Activated T-cell treated with anti-CD3 and anti-CD28 coated beads, Interleukin-2, amount 50 U/mL, for 72 hours (primary cell): ENCODE measurements at regions not wholly inside any gene's neighbourhood (a gene's known extent, or its start where the extent isn't known, plus 50 kb on each side); places are given as distances from the start of the nearest gene placed in this dataset.

Experiments used
- ATAC-seq, 2 donors: fragments of 150-1000 bp; cut with Tn5 transposase; replicated peaks in 1 of 2; 2 replicates each; pipeline ENCODE4 v1.10.0; 2021; ENCODE audit warnings: moderate library complexity in 2 of 2, mild to moderate bottlenecking in 1 of 2
- DNase-seq, 2 donors: peaks; one replicate each; pipeline ENCODE4 v3.0.0; 2021 to 2022; ENCODE audit warnings: mixed read lengths in 1 of 2
- H3K27ac Mint-ChIP-seq: one replicate; pipeline ENCODE4 v1.8.0; 2022; ENCODE audit warnings: mild to moderate bottlenecking, moderate library complexity, mixed read lengths
- H3K27me3 Mint-ChIP-seq: one replicate; pipeline ENCODE4 v1.8.0; 2022; ENCODE audit warnings: low read depth, mixed read lengths
- H3K36me3 Mint-ChIP-seq, 2 donors: one replicate each; pipeline ENCODE4 v1.8.0; 2022; ENCODE audit warnings: mixed read lengths in 2 of 2, mild to moderate bottlenecking in 1 of 2; ENCODE audit not compliant: insufficient read depth in 2 of 2
- H3K4me1 Mint-ChIP-seq: one replicate; pipeline ENCODE4 v1.8.0; 2022; ENCODE audit warnings: low read depth, mixed read lengths
- H3K4me3 Mint-ChIP-seq, 2 donors: one replicate each; pipeline ENCODE4 v1.8.0; 2022; ENCODE audit warnings: mild to moderate bottlenecking in 2 of 2, mixed read lengths in 2 of 2, moderate library complexity in 2 of 2
- H3K9me3 Mint-ChIP-seq, 2 donors: one replicate each; pipeline ENCODE4 v1.8.0; 2022; ENCODE audit warnings: mixed read lengths in 2 of 2

DNA sequence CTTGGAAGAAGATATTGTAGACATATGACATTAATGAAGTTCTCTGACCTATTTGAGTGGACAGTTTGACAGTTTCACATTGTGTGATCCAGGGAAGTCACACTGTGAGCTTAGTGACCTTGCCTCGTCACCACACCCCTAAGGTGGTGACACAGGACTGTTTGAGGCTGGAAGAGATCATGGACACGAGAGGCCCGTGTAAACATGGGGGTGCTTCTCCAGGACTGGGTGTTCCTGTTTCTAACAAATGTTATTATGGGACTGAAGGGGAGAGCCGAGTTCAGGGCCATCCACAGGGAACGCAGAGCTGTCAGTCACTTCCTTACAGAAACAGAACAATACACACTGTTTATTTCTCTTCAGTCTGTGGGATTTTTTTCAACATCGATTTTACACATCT lies 96.5 kb upstream of the DNAJC19 start:
- peaks cover 0 to 2% of the 10 kb centered on the region in 2 donors for H3K9me3 Mint-ChIP-seq
- DNase-seq (no peak), ATAC-seq (no peak)
- H3K27ac Mint-ChIP-seq: no peak overlapping the region
- peaks cover 5% of the 10 kb centered on the region for H3K4me1 Mint-ChIP-seq
- peaks cover 0 to 1% of the 10 kb centered on the region in 2 donors for H3K36me3 Mint-ChIP-seq
- no peak overlapping the region for H3K4me3 Mint-ChIP-seq
- no peaks in the 10 kb centered on the region for H3K27me3 Mint-ChIP-seq

DNA sequence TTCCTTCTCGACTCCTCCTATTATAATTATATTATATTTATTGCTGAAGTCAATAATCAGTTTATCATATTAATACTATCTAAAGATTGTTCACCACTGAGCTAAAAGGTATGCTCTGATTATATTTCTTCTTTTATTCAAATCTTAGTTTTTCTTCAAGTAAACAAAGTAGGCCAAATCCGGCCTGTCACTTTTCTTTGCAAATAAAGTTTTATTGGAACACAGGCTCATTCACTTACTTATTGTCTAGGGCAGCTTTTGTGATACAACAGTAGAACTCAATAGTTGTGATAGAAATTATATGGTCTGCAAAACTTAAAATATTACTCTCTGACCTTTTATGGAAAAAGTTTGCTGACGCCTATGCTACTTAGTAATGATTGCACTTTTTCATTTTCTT lies 92.4 kb upstream of the DNAJC19 start:
- H3K27me3 Mint-ChIP-seq: no peaks in the 10 kb centered on the region
- peaks cover 5% of the 10 kb centered on the region for H3K4me1 Mint-ChIP-seq
- ATAC-seq (no peak), DNase-seq (no peak)
- no peaks in the 10 kb centered on the region for H3K9me3 Mint-ChIP-seq
- H3K36me3 Mint-ChIP-seq: no peaks in the 10 kb centered on the region
- H3K4me3 Mint-ChIP-seq: no peak overlapping the region
- no peak overlapping the region for H3K27ac Mint-ChIP-seq

DNA sequence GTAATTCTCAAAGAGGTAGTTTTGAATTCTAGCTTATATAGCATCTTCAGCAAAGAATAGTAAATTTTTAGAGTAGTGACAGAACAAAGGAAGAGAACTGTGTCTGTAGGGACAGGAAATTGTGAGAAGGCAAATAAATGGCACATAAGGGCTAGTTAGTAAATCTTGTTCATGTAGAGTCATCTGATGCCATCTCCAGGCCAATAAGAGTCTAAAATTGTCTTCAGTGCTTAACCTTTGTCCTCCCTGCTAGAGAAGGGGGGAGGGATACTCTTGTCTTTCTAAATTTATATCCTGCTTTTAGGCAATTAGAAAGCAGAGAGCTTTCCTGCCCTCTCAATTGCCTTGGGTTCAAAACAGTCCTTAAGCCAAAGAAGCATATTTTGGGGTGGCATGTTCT lies 87.0 kb upstream of the DNAJC19 start:
- H3K27ac Mint-ChIP-seq: no peak overlapping the region

DNA sequence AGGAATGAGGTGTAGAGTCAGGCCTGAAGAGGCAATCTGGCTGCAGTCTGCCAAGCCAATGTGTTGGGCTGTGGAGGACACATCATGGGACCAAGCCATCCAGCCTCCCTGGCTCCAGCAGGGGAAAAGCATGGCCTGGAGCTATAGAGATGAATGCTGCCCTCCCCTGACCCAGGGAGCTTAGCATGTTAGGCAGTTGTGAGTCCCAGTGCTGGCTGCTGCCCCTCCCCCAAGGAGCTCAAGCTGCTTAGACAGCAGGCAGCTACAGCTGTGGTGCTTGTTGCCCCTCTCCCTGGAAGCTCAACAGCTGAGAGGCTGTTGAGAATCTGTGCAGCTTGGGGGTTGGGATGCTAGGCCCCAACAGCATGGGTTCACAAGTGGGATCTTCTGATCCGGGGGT lies 85.6 kb upstream of the DNAJC19 start:
- Mint-ChIP-seq H3K27me3 (no peaks in the 10 kb centered on the region), H3K27ac (no peak overlapping the region)

More for the DNA sequence above, 87.0 kb upstream of the DNAJC19 start:
- Mint-ChIP-seq H3K4me3 (no peak overlapping the region), H3K4me1 (no peaks in the 10 kb centered on the region), H3K27me3 (no peaks in the 10 kb centered on the region), H3K9me3 (peaks cover 6 to 15% of the 10 kb centered on the region in 2 donors), H3K36me3 (peaks cover 2 to 5% of the 10 kb centered on the region in 2 donors)
- no peak for ATAC-seq
- DNase-seq: no peak

DNA sequence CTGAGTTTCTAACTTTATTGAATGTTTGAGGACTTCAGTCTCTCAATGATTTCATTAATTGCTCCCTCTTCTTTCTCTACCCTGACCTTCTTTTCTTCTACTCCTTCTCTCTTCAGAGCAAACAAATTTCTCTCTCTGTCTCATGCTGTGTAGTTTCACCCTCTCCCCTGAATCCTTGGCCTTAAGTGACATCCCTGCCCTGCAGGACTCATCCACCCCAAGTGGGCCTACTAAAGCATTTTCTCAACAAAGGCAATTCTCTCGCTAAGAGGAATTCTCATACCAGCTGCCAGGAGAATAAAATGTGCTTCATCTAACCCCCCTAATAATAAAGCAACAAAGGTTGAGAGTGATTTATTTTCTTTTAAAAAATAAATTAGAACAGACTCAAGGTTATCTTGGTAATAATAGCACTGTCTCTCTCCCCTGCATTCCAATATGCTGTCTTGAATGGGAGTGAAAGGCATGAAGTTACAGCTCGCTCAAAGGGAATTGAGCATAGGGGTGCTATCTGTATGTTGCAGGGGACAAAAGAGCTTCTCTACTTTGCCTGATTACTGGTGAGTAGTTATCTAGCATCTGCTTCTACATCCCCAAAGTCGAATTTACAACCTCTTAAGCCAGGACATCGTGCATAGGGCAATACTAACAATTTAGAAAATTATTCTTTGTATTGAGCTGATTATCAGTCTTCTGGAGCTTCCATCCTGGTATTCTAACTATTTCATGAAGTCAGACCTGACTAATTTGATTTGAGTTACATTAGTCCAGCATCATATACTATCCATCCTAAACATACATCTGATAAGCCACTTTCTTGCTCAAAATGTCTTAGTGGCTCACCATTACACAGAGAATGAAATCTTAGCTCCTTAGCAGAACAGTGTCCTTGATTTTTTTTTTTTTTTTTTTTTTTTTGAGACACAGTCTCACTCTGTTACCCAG lies 76.9 kb upstream of the DNAJC19 start:
- Mint-ChIP-seq H3K27me3 (no peaks in the 10 kb centered on the region), H3K27ac (no peak overlapping the region), H3K36me3 (no peaks in the 10 kb centered on the region), H3K9me3 (no peaks in the 10 kb centered on the region), H3K4me3 (no peak overlapping the region), H3K4me1 (no peaks in the 10 kb centered on the region)
- ATAC-seq: no peak
- no peak for DNase-seq

More for the DNA sequence above, 85.6 kb upstream of the DNAJC19 start:
- Mint-ChIP-seq H3K9me3 (peaks cover 6 to 15% of the 10 kb centered on the region in 2 donors), H3K4me1 (no peaks in the 10 kb centered on the region), H3K4me3 (no peak overlapping the region), H3K36me3 (peaks cover 2 to 5% of the 10 kb centered on the region in 2 donors)
- DNase-seq (no peak), ATAC-seq (no peak)

DNA sequence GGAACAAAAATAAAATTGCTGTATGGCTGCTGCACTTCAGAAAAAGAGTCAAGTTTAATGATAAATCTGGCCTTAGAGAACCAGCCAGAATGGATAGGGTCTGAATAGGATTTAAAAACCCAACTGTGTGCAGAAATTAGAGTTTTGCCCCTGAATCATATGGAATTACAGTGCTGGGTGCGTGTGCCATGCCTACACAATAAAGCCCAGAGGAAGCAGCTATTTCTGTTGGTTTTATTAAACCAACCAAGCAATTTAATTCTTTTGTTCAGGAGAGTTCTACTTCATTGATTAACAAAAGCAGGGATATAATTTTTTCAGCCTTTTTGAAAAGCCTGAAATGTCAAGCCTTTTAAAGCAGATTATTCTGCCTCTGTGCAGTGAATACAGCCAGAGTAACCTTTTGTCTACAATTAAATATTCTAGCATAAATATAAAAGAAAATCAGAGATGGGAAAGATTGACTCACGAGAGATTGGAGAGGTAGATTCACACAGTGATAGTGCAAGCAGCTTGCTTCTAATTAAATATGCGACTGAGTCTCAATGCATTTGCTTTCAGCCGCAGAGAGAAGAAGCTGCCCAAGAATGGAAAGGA lies 66.7 kb upstream of the DNAJC19 start:
- H3K36me3 Mint-ChIP-seq: no peaks in the 10 kb centered on the region
- H3K9me3 Mint-ChIP-seq: no peaks in the 10 kb centered on the region
- no peaks in the 10 kb centered on the region for H3K4me1 Mint-ChIP-seq
- DNase-seq: no peak
- H3K4me3 Mint-ChIP-seq: no peak overlapping the region
- no peaks in the 10 kb centered on the region for H3K27me3 Mint-ChIP-seq
- no peak overlapping the region for H3K27ac Mint-ChIP-seq
- no peak for ATAC-seq

DNA sequence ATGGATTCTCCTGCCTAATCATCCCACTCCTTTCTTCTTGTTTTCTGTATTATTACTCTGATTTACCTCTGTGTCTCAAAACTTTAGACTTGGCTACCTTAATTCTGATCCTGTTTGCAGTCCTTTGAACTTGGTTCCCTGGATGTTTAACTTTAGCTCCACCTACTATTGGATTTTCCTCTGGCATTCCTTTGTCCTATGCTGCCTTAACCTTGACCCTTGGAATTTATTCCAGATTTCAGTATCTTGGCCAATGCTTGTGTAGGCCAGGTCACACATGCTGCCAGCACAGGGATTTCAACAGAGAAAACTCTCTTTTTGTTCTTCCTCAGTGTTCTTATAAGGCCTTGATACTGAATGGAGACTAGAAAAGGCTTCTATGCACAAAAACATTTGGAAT lies 65.0 kb upstream of the DNAJC19 start:
- H3K4me3 Mint-ChIP-seq: no peak overlapping the region
- no peak overlapping the region for H3K27ac Mint-ChIP-seq
- ATAC-seq: no peak
- no peaks in the 10 kb centered on the region for H3K4me1 Mint-ChIP-seq
- no peak for DNase-seq
- H3K9me3 Mint-ChIP-seq: no peaks in the 10 kb centered on the region
- H3K36me3 Mint-ChIP-seq: no peaks in the 10 kb centered on the region
- no peaks in the 10 kb centered on the region for H3K27me3 Mint-ChIP-seq

DNA sequence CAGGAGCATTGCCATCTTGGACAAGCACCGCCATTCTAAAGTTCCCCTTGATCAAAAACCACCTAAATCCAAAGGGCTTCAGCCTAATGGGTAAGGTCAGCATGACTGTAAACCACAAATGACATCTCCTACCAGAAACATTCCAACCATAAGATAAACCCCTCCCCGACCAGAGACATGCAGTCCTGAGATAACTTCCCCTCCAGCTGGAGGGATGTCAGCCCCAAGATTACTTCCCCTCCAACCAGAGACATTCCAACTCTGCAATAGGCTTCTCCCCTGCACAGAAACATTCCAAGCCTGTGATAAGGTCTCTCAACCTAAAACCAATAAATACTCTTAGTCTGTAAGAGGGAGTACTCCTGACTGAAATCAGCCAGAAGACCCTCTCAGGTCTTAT lies 62.7 kb upstream of the DNAJC19 start:
- H3K4me1 Mint-ChIP-seq: no peaks in the 10 kb centered on the region
- H3K36me3 Mint-ChIP-seq: no peaks in the 10 kb centered on the region
- DNase-seq: no peak
- H3K27ac Mint-ChIP-seq: no peak overlapping the region
- no peak overlapping the region for H3K4me3 Mint-ChIP-seq
- ATAC-seq: no peak
- peaks cover 0 to 2% of the 10 kb centered on the region in 2 donors for H3K9me3 Mint-ChIP-seq
- H3K27me3 Mint-ChIP-seq: no peaks in the 10 kb centered on the region

DNA sequence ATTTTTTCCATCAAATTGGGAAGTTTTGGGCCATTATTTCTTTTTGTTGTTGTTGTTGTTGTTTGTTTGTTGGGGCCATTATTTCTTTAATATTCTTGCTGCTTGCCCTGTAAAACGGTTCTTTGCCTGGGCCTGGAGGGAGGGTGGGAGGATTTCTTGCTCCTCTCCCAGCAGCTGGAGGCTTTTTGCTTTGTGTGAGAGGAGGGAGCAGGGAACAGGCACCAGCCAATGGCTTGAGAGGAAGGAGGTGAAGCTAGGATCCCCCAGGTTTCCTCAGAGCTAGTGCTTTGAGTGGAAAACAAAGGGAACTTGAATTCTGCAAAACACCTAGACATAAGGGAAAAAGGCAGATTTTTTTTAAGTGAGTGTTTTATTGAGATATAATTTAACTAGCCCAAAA lies 61.2 kb upstream of the DNAJC19 start:
- ATAC-seq (no peak), DNase-seq (no peak)
- Mint-ChIP-seq H3K4me1 (no peaks in the 10 kb centered on the region), H3K9me3 (peaks cover under 1 to 3% of the 10 kb centered on the region in 2 donors), H3K4me3 (no peak overlapping the region), H3K27me3 (no peaks in the 10 kb centered on the region), H3K27ac (no peak overlapping the region), H3K36me3 (no peaks in the 10 kb centered on the region)

DNA sequence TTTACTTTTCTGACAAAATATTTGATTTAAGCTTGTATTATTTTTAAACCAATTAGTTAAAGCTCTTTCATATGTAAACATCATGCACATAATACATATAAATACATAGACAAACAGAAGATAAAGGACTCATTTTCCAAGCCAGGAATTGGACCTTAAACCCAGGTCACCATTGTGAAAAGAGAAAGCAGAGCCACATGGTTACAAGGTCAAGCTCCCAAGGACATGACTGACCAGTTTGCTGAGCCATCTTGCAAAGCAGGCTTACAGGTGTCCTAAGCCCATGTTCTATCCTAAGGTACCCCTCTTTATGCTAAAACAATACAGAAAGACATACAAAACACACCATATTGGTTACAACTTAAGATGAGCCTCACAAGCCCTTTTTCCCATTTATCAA lies 50.5 kb upstream of the DNAJC19 start:
- DNase-seq (no peak), ATAC-seq (no peak)
- no peak overlapping the region for H3K4me3 Mint-ChIP-seq
- H3K27ac Mint-ChIP-seq: no peak overlapping the region
- peaks cover 2 to 3% of the 10 kb centered on the region in 2 donors for H3K36me3 Mint-ChIP-seq
- peaks cover 4 to 8% of the 10 kb centered on the region in 2 donors for H3K9me3 Mint-ChIP-seq
- no peaks in the 10 kb centered on the region for H3K4me1 Mint-ChIP-seq
- H3K27me3 Mint-ChIP-seq: no peaks in the 10 kb centered on the region
